Upper lobe of left lung (tissue), 6 donors: ENCODE measurements at regions not wholly inside any gene's neighbourhood (a gene's known extent, or its start where the extent isn't known, plus 50 kb on each side); places are given as distances from the start of the nearest gene placed in this dataset.

Experiments
- ATAC-seq, 2 donors: fragments of 200-7000 bp; cut with Tn5 transposase; one replicate each; pipeline ENCODE4 v1.9.1; 2022; ENCODE audit warnings: mild to moderate bottlenecking in 2 of 2, moderate library complexity in 2 of 2; ENCODE audit not compliant: low FRiP score in 2 of 2
- DNase-seq, 2 donors: peaks; one replicate each; pipeline ENCODE4 v3.0.0-alpha.2; 2019 to 2020
- H3K27ac ChIP-seq, 4 donors: fragments of 200-600 bp; sonication (generic); one replicate each; pipeline ENCODE4 v1.5.1; 2016 to 2019
- H3K27me3 ChIP-seq, 4 donors: fragments of 200-600 bp; sonication (generic); one replicate each; pipeline ENCODE4 v1.5.1; 2017 to 2019
- H3K36me3 ChIP-seq, 4 donors: fragments of 200-600 bp; sonication (generic); one replicate each; pipeline ENCODE4 v1.5.1; 2016 to 2019
- H3K4me1 ChIP-seq, 4 donors: fragments of 200-600 bp; sonication (generic); one replicate each; pipeline ENCODE4 v1.5.1; 2018 to 2019
- H3K4me3 ChIP-seq, 4 donors: fragments of 200-600 bp; sonication (generic); one replicate each; pipeline ENCODE4 v1.5.1; 2017 to 2019; ENCODE audit warnings: mild to moderate bottlenecking in 2 of 4, moderate library complexity in 1 of 4
- H3K9me3 ChIP-seq, 4 donors: fragments of 200-600 bp; sonication (generic); one replicate each; pipeline ENCODE4 v1.5.1; 2018 to 2019
- EP300 ChIP-seq, 4 donors: sonication (generic); formaldehyde crosslinking; IDR thresholded peaks; one replicate each; pipeline ENCODE4 v1.5.1; 2017; ENCODE audit warnings: antibody characterized with exemption in 4 of 4, control low read depth in 2 of 4
- POLR2A ChIP-seq, 4 donors: fragments of 450-650 bp; IDR thresholded peaks; one replicate each; pipeline ENCODE4 v1.5.1; 2016 to 2017; ENCODE audit warnings: antibody characterized with exemption in 4 of 4, mild to moderate bottlenecking in 2 of 4
- POLR2AphosphoS5 ChIP-seq, 2 donors: sonication (generic); formaldehyde crosslinking; IDR thresholded peaks; one replicate each; pipeline ENCODE4 v1.5.1; 2017; ENCODE audit warnings: antibody characterized with exemption in 2 of 2
- WGBS, 2 donors: methylation state at CpG; one replicate each; pipeline ENCODE4 v1.1.5; 2017 to 2018; 5-methylcytosine and 5-hydroxymethylcytosine counted together
- TF ChIP-seq, protein P1 (sequence below), 6 experiments: fragments of 450-650 bp in 4 of 6; fragments of 200-600 bp in 2 of 6; sonication (generic) in 2 of 6; IDR thresholded peaks; one replicate each; pipeline ENCODE4 v1.5.1; 2016 to 2019; ENCODE audit warnings: antibody characterized with exemption in 6 of 6
- donor health status: DM: no; HTN: no; CAD: no; lungs with moderate emphysema.
- donor health status: DM: no; HTN: yes; CAD: no; lungs with severe emphysema.

- TF ChIP-seq POLR2A (IDR thresholded peaks at IDR 0.05) (no peak), EP300 (IDR thresholded peaks at IDR 0.05) (no peak), POLR2AphosphoS5 (IDR thresholded peaks at IDR 0.05) (no peak)
- TF ChIP-seq, protein P1, sequence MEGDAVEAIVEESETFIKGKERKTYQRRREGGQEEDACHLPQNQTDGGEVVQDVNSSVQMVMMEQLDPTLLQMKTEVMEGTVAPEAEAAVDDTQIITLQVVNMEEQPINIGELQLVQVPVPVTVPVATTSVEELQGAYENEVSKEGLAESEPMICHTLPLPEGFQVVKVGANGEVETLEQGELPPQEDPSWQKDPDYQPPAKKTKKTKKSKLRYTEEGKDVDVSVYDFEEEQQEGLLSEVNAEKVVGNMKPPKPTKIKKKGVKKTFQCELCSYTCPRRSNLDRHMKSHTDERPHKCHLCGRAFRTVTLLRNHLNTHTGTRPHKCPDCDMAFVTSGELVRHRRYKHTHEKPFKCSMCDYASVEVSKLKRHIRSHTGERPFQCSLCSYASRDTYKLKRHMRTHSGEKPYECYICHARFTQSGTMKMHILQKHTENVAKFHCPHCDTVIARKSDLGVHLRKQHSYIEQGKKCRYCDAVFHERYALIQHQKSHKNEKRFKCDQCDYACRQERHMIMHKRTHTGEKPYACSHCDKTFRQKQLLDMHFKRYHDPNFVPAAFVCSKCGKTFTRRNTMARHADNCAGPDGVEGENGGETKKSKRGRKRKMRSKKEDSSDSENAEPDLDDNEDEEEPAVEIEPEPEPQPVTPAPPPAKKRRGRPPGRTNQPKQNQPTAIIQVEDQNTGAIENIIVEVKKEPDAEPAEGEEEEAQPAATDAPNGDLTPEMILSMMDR (IDR thresholded peaks at IDR 0.05), result no peak
- Histone ChIP-seq H3K27ac (no peak overlapping the region), H3K36me3 (no peaks in the 10 kb centered on the region), H3K4me3 (no peak overlapping the region), H3K27me3 (no peaks in the 10 kb centered on the region), H3K4me1 (no peaks in the 10 kb centered on the region), H3K9me3 (no peaks in the 10 kb centered on the region)
- DNase-seq (no peak), ATAC-seq (no peak)
- 87 to 92% methylated on average over 3 of the region's 3 CpGs for WGBS, 2 donors
Observed at GRCh38 chr1:86645851-86646250, 58.5 kb upstream of the SH3GLB1 start.

- H3K4me1 ChIP-seq, result no peaks in the 10 kb centered on the region
- DNase-seq (no peak), ATAC-seq (no peak)
- no peaks in the 10 kb centered on the region for H3K9me3 ChIP-seq
- TF ChIP-seq POLR2AphosphoS5 (IDR thresholded peaks at IDR 0.05), result no peak
- TF ChIP-seq, protein P1 (IDR thresholded peaks at IDR 0.05), result no peak
- no peak for TF ChIP-seq POLR2A (IDR thresholded peaks at IDR 0.05)
- TF ChIP-seq EP300 (IDR thresholded peaks at IDR 0.05), result no peak
- WGBS, 2 donors, result 81 to 86% methylated on average over 3 of the region's 3 CpGs
- no peak overlapping the region for H3K4me3 ChIP-seq
- H3K27ac ChIP-seq, result no peak overlapping the region
- H3K27me3 ChIP-seq, result no peaks in the 10 kb centered on the region
- H3K36me3 ChIP-seq, result no peaks in the 10 kb centered on the region
Observed at GRCh38 chr1:86646256-86646655, 58.1 kb upstream of the SH3GLB1 start.

DNA sequence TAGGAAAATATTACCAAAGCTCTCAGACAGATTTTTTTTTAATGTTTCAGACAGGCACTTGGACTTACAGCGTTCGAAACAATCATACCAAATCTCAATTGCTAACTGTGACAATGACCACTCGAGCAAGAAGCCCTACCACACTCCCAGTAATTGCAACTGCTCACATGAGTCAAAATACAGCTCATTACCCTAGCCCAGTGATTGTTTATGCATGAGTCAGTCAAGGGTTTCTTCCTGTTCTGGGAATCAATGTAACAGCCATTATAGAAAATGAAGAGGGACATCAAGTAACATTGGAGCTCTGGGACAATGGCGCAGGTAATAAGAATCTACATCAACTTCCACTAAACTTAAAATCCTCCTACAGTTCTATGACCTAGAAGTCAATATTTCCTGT lies 56.1 kb upstream of the SH3GLB1 start:
- 82 to 93% methylated on average over 4 of the region's 4 CpGs for WGBS, 2 donors
- H3K27me3 ChIP-seq, result no peaks in the 10 kb centered on the region
- no peak overlapping the region for H3K27ac ChIP-seq
- no peaks in the 10 kb centered on the region for H3K4me1 ChIP-seq
- no peaks in the 10 kb centered on the region for H3K36me3 ChIP-seq
- ATAC-seq, result no peak
- H3K9me3 ChIP-seq, result no peaks in the 10 kb centered on the region
- DNase-seq, result no peak
- no peak for TF ChIP-seq POLR2AphosphoS5 (IDR thresholded peaks at IDR 0.05)
- TF ChIP-seq POLR2A (IDR thresholded peaks at IDR 0.05), result no peak
- no peak overlapping the region for H3K4me3 ChIP-seq

DNA sequence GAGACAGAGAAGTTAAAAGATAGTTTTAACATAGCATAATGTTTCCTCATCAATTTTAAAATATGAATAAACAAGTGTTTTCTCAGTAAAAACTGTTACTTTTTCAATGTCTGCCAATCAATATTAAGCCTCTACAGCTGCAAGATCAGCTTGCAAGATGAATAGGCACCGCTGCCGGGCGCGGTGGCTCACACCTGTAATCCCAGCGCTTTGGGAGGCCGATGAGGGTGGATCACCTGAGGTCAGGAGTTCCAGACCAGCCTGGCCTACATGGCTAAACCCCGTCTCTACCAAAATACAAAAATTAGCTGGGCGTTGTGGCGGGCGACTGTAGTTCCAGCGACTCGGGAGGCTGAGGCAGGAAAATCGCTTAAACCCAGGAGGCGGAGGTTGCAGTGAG lies 54.8 kb upstream of the SH3GLB1 start:
- no peaks in the 10 kb centered on the region for H3K9me3 ChIP-seq
- no peaks in the 10 kb centered on the region for H3K36me3 ChIP-seq
- H3K27ac ChIP-seq, result no peak overlapping the region
- H3K4me1 ChIP-seq, result no peaks in the 10 kb centered on the region
- no peak overlapping the region for H3K4me3 ChIP-seq
- 96% methylated on average over 14 of the region's 14 CpGs for WGBS, 2 donors
- TF ChIP-seq POLR2A (IDR thresholded peaks at IDR 0.05) (no peak), EP300 (IDR thresholded peaks at IDR 0.05) (no peak), POLR2AphosphoS5 (IDR thresholded peaks at IDR 0.05) (no peak)
- TF ChIP-seq, protein P1 (IDR thresholded peaks at IDR 0.05), result no peak
- H3K27me3 ChIP-seq, result no peaks in the 10 kb centered on the region
- DNase-seq, result peak in 1 of 2 donors; percentile 49
- ATAC-seq, result no peak

GRCh38 chr1:86650065-86650464 lies 54.3 kb upstream of the SH3GLB1 start:
- WGBS, 2 donors, result 74% methylated on average over 5 of the region's 5 CpGs
- no peak for ATAC-seq

More at GRCh38 chr1:86650065-86650464, 54.3 kb upstream of the SH3GLB1 start:
- TF ChIP-seq EP300 (IDR thresholded peaks at IDR 0.05) (no peak), POLR2AphosphoS5 (IDR thresholded peaks at IDR 0.05) (no peak), POLR2A (IDR thresholded peaks at IDR 0.05) (no peak)
- TF ChIP-seq, protein P1 (IDR thresholded peaks at IDR 0.05), result no peak
- H3K36me3 ChIP-seq, result no peaks in the 10 kb centered on the region
- no peaks in the 10 kb centered on the region for H3K9me3 ChIP-seq
- no peak for DNase-seq
- no peaks in the 10 kb centered on the region for H3K27me3 ChIP-seq
- no peak overlapping the region for H3K27ac ChIP-seq
- H3K4me1 ChIP-seq, result no peaks in the 10 kb centered on the region
- no peak overlapping the region for H3K4me3 ChIP-seq
